ENCODE measurements at regions not wholly inside any gene's neighbourhood (a gene's known extent, or its start where the extent isn't known, plus 50 kb on each side); places are given as distances from the start of the nearest gene placed in this dataset.

GRCh38 chr6:85390775-85391174 lies 59.1 kb upstream of the NT5E start:
- TF ChIP-seq, protein P1, sequence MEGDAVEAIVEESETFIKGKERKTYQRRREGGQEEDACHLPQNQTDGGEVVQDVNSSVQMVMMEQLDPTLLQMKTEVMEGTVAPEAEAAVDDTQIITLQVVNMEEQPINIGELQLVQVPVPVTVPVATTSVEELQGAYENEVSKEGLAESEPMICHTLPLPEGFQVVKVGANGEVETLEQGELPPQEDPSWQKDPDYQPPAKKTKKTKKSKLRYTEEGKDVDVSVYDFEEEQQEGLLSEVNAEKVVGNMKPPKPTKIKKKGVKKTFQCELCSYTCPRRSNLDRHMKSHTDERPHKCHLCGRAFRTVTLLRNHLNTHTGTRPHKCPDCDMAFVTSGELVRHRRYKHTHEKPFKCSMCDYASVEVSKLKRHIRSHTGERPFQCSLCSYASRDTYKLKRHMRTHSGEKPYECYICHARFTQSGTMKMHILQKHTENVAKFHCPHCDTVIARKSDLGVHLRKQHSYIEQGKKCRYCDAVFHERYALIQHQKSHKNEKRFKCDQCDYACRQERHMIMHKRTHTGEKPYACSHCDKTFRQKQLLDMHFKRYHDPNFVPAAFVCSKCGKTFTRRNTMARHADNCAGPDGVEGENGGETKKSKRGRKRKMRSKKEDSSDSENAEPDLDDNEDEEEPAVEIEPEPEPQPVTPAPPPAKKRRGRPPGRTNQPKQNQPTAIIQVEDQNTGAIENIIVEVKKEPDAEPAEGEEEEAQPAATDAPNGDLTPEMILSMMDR (IDR thresholded peaks at IDR 0.05) = no peak
- TF ChIP-seq EP300 (IDR thresholded peaks at IDR 0.05) (no peak), POLR2A (IDR thresholded peaks at IDR 0.05) (no peak)
- DNase-seq = no peak
- H3K36me3 ChIP-seq = no peaks in the 10 kb centered on the region
- no peak overlapping the region for H3K4me3 ChIP-seq
- H3K27me3 ChIP-seq = no peaks in the 10 kb centered on the region
- WGBS, 3 donors = 80 to 88% (median 84%) methylated on average over 1 of the region's 1 CpG
- H3K27ac ChIP-seq = no peak overlapping the region
- intact Hi-C loops (cut with DNase I) = no loop called here
- no peaks in the 10 kb centered on the region for H3K4me1 ChIP-seq (ENCODE audit: insufficient read depth)
- no peaks in the 10 kb centered on the region for H3K9me3 ChIP-seq

- H3K4me3 ChIP-seq = no peak overlapping the region
- H3K27me3 ChIP-seq = no peaks in the 10 kb centered on the region
- no peaks in the 10 kb centered on the region for H3K4me1 ChIP-seq (ENCODE audit: insufficient read depth)
- H3K9me3 ChIP-seq = no peaks in the 10 kb centered on the region
- WGBS, 3 donors = 81 to 85% (median 83%) methylated on average over 2 of the region's 2 CpGs
- intact Hi-C loops (cut with DNase I) = no loop called here
- TF ChIP-seq, protein P1 (IDR thresholded peaks at IDR 0.05) = no peak
- no peak for TF ChIP-seq EP300 (IDR thresholded peaks at IDR 0.05)
- TF ChIP-seq POLR2A (IDR thresholded peaks at IDR 0.05) = no peak
- no peak for DNase-seq
- H3K27ac ChIP-seq = no peak overlapping the region
- no peaks in the 10 kb centered on the region for H3K36me3 ChIP-seq
These were observed 59.7 kb upstream of the NT5E start for GRCh38 chr6:85390105-85390728.

GRCh38 chr6:85389151-85389797 lies 60.6 kb upstream of the NT5E start:
- Histone ChIP-seq H3K4me1 (ENCODE audit: insufficient read depth) (no peaks in the 10 kb centered on the region), H3K27me3 (no peaks in the 10 kb centered on the region), H3K27ac (no peak overlapping the region), H3K36me3 (no peaks in the 10 kb centered on the region), H3K4me3 (no peak overlapping the region), H3K9me3 (no peaks in the 10 kb centered on the region)
- WGBS, 3 donors = 88 to 91% (median 89%) methylated on average over 12 of the region's 12 CpGs
- DNase-seq = no peak
- TF ChIP-seq, protein P1 (IDR thresholded peaks at IDR 0.05) = no peak
- TF ChIP-seq EP300 (IDR thresholded peaks at IDR 0.05) (no peak), POLR2A (IDR thresholded peaks at IDR 0.05) (no peak)
- intact Hi-C loops (cut with DNase I) = no loop called here

DNA sequence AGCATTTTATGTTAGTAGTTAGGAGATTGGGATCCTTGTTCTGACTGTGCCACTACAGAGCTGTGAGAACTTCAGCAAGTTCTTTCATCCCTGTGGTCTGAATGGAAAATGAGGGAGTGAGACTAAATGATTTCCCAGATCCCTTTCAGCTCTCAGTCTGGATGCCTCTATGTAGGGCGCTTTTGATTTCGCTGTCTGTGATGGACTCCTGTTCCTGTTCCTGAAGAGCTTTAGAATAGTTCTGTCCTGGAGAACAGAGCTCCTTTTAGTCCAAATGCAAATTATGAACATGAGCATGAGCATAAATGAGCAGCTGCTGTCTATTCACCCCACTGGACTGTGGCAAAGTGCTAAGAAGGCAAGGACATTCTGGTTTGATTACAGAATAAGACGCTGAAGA lies 61.4 kb upstream of the NT5E start:
- 94 to 98% (median 96%) methylated on average over 3 of the region's 3 CpGs for WGBS, 3 donors
- H3K36me3 ChIP-seq = no peaks in the 10 kb centered on the region
- H3K4me1 ChIP-seq (ENCODE audit: insufficient read depth) = no peaks in the 10 kb centered on the region
- no peak overlapping the region for H3K4me3 ChIP-seq
- no peaks in the 10 kb centered on the region for H3K9me3 ChIP-seq
- DNase-seq = no peak
- H3K27ac ChIP-seq = no peak overlapping the region
- no peaks in the 10 kb centered on the region for H3K27me3 ChIP-seq
- intact Hi-C loops (cut with DNase I) = no loop called here
- TF ChIP-seq POLR2A (IDR thresholded peaks at IDR 0.05) = no peak
- TF ChIP-seq EP300 (IDR thresholded peaks at IDR 0.05) = no peak
- TF ChIP-seq, protein P1 (IDR thresholded peaks at IDR 0.05) = no peak

Data from ovary (tissue), 7 donors.